ENCODE measurements at regions not wholly inside any gene's neighbourhood (a gene's known extent, or its start where the extent isn't known, plus 50 kb on each side); places are given as distances from the start of the nearest gene placed in this dataset.

GRCh38 chrX:26909728-26910127 is 553.4 kb downstream of the PPP4R3C start:
- H3K27ac ChIP-seq: no peak overlapping the region
- H3K9me3 ChIP-seq: no peaks in the 10 kb centered on the region
- no peaks in the 10 kb centered on the region for H3K36me3 ChIP-seq
- H3K4me3 ChIP-seq: no peak overlapping the region
- intact Hi-C loops (cut with DNase I; ENCODE audit: low total_unique reads): no loop called here
- TF ChIP-seq EP300 (IDR thresholded peaks at IDR 0.05; ENCODE audit: low read depth) (no peak), POLR2AphosphoS5 (IDR thresholded peaks at IDR 0.05) (no peak), POLR2A (IDR thresholded peaks at IDR 0.05) (no peak)
- TF ChIP-seq, protein P1, sequence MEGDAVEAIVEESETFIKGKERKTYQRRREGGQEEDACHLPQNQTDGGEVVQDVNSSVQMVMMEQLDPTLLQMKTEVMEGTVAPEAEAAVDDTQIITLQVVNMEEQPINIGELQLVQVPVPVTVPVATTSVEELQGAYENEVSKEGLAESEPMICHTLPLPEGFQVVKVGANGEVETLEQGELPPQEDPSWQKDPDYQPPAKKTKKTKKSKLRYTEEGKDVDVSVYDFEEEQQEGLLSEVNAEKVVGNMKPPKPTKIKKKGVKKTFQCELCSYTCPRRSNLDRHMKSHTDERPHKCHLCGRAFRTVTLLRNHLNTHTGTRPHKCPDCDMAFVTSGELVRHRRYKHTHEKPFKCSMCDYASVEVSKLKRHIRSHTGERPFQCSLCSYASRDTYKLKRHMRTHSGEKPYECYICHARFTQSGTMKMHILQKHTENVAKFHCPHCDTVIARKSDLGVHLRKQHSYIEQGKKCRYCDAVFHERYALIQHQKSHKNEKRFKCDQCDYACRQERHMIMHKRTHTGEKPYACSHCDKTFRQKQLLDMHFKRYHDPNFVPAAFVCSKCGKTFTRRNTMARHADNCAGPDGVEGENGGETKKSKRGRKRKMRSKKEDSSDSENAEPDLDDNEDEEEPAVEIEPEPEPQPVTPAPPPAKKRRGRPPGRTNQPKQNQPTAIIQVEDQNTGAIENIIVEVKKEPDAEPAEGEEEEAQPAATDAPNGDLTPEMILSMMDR (IDR thresholded peaks at IDR 0.05): no peak
- no peaks in the 10 kb centered on the region for H3K4me1 ChIP-seq
- no peak for DNase-seq
- in situ Hi-C loops (cut with MboI; ENCODE audit: low pct_ligation_motif_present in 1 of 4, low pct_unique_long_range_greater_than_20kb in 1 of 4, low sequenced_read_pairs in 3 of 4): no loop called here
- WGBS, 2 donors (ENCODE audit: low coverage in 1 of 2): 39 to 73% methylated on average over 2 of the region's 2 CpGs
- H3K27me3 ChIP-seq: no peaks in the 10 kb centered on the region

GRCh38 chrX:26908218-26908617 is 554.9 kb downstream of the PPP4R3C start:
- Histone ChIP-seq H3K27me3 (no peaks in the 10 kb centered on the region), H3K4me1 (no peaks in the 10 kb centered on the region), H3K27ac (no peak overlapping the region), H3K36me3 (no peaks in the 10 kb centered on the region), H3K9me3 (no peaks in the 10 kb centered on the region), H3K4me3 (no peak overlapping the region)
- no peak for DNase-seq
- in situ Hi-C loops (cut with MboI; ENCODE audit: low pct_ligation_motif_present in 1 of 4, low pct_unique_long_range_greater_than_20kb in 1 of 4, low sequenced_read_pairs in 3 of 4) (no loop called here), intact Hi-C loops (cut with DNase I; ENCODE audit: low total_unique reads) (no loop called here)
- WGBS, 2 donors (ENCODE audit: low coverage in 1 of 2): 35 to 71% methylated on average over 1 of the region's 1 CpG
- TF ChIP-seq, protein P1 (IDR thresholded peaks at IDR 0.05): no peak
- TF ChIP-seq POLR2AphosphoS5 (IDR thresholded peaks at IDR 0.05) (no peak), POLR2A (IDR thresholded peaks at IDR 0.05) (no peak)

DNA sequence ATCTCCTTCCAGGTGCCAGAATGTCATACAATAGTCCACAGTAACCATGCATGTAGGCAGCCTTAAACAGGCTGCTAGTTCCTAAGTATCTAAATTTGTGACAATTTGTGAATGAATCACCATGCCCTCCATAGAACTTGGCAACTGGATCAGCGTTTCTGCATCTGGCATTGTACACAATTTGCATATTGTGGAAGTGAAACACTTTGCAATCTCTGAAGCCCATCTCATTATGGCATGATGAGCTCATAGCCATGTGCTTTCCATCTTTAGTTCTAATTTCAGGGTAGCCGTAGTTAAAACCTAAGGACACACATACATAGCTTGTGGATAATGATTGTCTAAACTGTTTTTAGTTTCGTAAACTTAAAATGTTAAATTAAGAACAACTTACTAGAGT is 573.6 kb downstream of the PPP4R3C start:
- no peaks in the 10 kb centered on the region for H3K4me1 ChIP-seq

GRCh38 chrX:26873736-26874135 is 589.4 kb downstream of the PPP4R3C start:
- H3K36me3 ChIP-seq: no peaks in the 10 kb centered on the region
- intact Hi-C loops (cut with DNase I; ENCODE audit: low total_unique reads) (no loop called here), in situ Hi-C loops (cut with MboI; ENCODE audit: low pct_ligation_motif_present in 1 of 4, low pct_unique_long_range_greater_than_20kb in 1 of 4, low sequenced_read_pairs in 3 of 4) (no loop called here)
- no peak for TF ChIP-seq POLR2A (IDR thresholded peaks at IDR 0.05)
- TF ChIP-seq EP300 (IDR thresholded peaks at IDR 0.05; ENCODE audit: low read depth): no peak
- TF ChIP-seq, protein P1 (IDR thresholded peaks at IDR 0.05): no peak
- no peak for TF ChIP-seq POLR2AphosphoS5 (IDR thresholded peaks at IDR 0.05)
- WGBS, 2 donors (ENCODE audit: low coverage in 1 of 2): 93% methylated on average over 21 of the region's 29 CpGs; no CpG with 5 or more reads in 1 of the 2 donors
- H3K27ac ChIP-seq: no peak overlapping the region
- DNase-seq: no peak
- H3K9me3 ChIP-seq: no peaks in the 10 kb centered on the region
- no peak overlapping the region for H3K4me3 ChIP-seq
- H3K27me3 ChIP-seq: no peaks in the 10 kb centered on the region
- no peaks in the 10 kb centered on the region for H3K4me1 ChIP-seq

More for the DNA sequence above, 573.6 kb downstream of the PPP4R3C start:
- Histone ChIP-seq H3K36me3 (no peaks in the 10 kb centered on the region), H3K27me3 (no peaks in the 10 kb centered on the region), H3K4me3 (no peak overlapping the region), H3K27ac (no peak overlapping the region), H3K9me3 (no peaks in the 10 kb centered on the region)
- no peak for DNase-seq
- no peak for TF ChIP-seq POLR2A (IDR thresholded peaks at IDR 0.05)
- TF ChIP-seq, protein P1 (IDR thresholded peaks at IDR 0.05): no peak
- no peak for TF ChIP-seq EP300 (IDR thresholded peaks at IDR 0.05; ENCODE audit: low read depth)
- no peak for TF ChIP-seq POLR2AphosphoS5 (IDR thresholded peaks at IDR 0.05)
- intact Hi-C loops (cut with DNase I; ENCODE audit: low total_unique reads) (no loop called here), in situ Hi-C loops (cut with MboI; ENCODE audit: low pct_ligation_motif_present in 1 of 4, low pct_unique_long_range_greater_than_20kb in 1 of 4, low sequenced_read_pairs in 3 of 4) (no loop called here)
- 69 to 94% methylated on average over 2 to 3 of the region's 3 CpGs for WGBS, 2 donors (ENCODE audit: low coverage in 1 of 2)

All from transverse colon (tissue), 4 donors.